Spleen (tissue), 7 donors: ENCODE measurements at regions not wholly inside any gene's neighbourhood (a gene's known extent, or its start where the extent isn't known, plus 50 kb on each side); places are given as distances from the start of the nearest gene placed in this dataset.

Experiments used
- CTCF ChIP-seq, 11 experiments: fragments of 200-600 bp in 7 of 11; fragments of 450-650 bp in 4 of 11; sonication (generic) in 4 of 11; IDR thresholded peaks in 8 of 11; conservative IDR thresholded peaks in 3 of 11; 1 replicate in 7 of 11; 2 replicates in 4 of 11; pipeline versions ENCODE4 v1.4.0 to v1.8.0; 2016 to 2021; ENCODE audit warnings: antibody characterized with exemption in 11 of 11, inconsistent platforms in 4 of 11, mild to moderate bottlenecking in 1 of 11
- POLR2AphosphoS5 ChIP-seq, 3 donors: sonication (generic); formaldehyde crosslinking; IDR thresholded peaks; one replicate each; pipeline ENCODE4 v1.5.1; 2017; ENCODE audit warnings: antibody characterized with exemption in 3 of 3
- donor health status: DM: no; HTN: no; CAD: no; lungs with moderate emphysema.
- donor health status: DM: no; HTN: no; CAD: no.
- donor health status: DM: no; HTN: no; CAD: no.

GRCh38 chr15:24617646-24618045 lies 57.9 kb upstream of the NPAP1 start:
- TF ChIP-seq CTCF (IDR thresholded peaks at IDR 0.05 in 8 of 11, conservative IDR thresholded peaks at IDR 0.05 in 3 of 11): no peak
- no peak for TF ChIP-seq POLR2AphosphoS5 (IDR thresholded peaks at IDR 0.05)
